GM12878 (cell line): ENCODE measurements at regions not wholly inside any gene's neighbourhood (a gene's known extent, or its start where the extent isn't known, plus 50 kb on each side); places are given as distances from the start of the nearest gene placed in this dataset.

Source experiments
- ATAC-seq: fragments of 200-7000 bp; cut with Tn5 transposase; 3 replicates; pipeline ENCODE4 v1.9.1; 2020; ENCODE audit warnings: mild to moderate bottlenecking, moderate library complexity
- BruUV-seq: library from RNA; stranded (reverse); fragments of 400-500 nt; replicated peaks from 2 replicates; lab custom pipeline; 2021; lab: Mats Ljungman, UMichigan
- CTCF ChIA-PET: fragments of 300-600 bp; sonication (Branson Sonifier 250); formaldehyde crosslinking; extraction: SDS; loops from one replicate; lab custom pipeline; 2021; ENCODE audit warnings: inconsistent platforms; lab: Yijun Ruan, JAX
- POLR2A ChIA-PET: fragments of 350-600 bp; formaldehyde crosslinking; extraction: SDS; loops from one replicate; lab custom pipeline; 2021; ENCODE audit warnings: inconsistent platforms; lab: Charles Lee
- RAD21 ChIA-PET: fragments of 300-600 bp; sonication (Branson Sonifier 250); formaldehyde crosslinking; loops from one replicate; lab custom pipeline; 2023; ENCODE audit warnings: antibody characterized with exemption; ENCODE audit not compliant: unreplicated experiment; lab: Charles Lee
- SMC1A ChIA-PET: fragments of 300-600 bp; sonication (Branson Sonifier 250); formaldehyde crosslinking; loops from one replicate; lab custom pipeline; 2023; ENCODE audit not compliant: unreplicated experiment, uncharacterized antibody; lab: Charles Lee
- DNase-seq: peaks from one replicate; pipeline ENCODE4 v3.0.0-alpha.2; 2011; ENCODE audit warnings: low read depth, low spot score
- FAIRE-seq: peaks from 3 replicates; lab custom pipeline; 2011; peaks lifted over from hg19 to GRCh38; lab: Jason Lieb, UNC
- H2AFZ ChIP-seq: 2 replicates; pipeline ENCODE4 v1.6.0; 2011; ENCODE audit warnings: low read depth, low read length, control low read depth; ENCODE audit not compliant: control insufficient read depth
- H3K27ac ChIP-seq: 2 replicates; pipeline ENCODE4 v1.5.1; 2011; ENCODE audit warnings: control low read depth; ENCODE audit not compliant: control insufficient read depth, insufficient read depth
- H3K27me3 ChIP-seq, 2 experiments: replicated peaks in 1 of 2; 2 replicates each; pipeline versions ENCODE4 v1.6.0 to v1.6.1; 2011; ENCODE audit warnings: low read length in 1 of 2; ENCODE audit not compliant: control insufficient read depth in 2 of 2, insufficient read depth in 2 of 2
- H3K36me3 ChIP-seq, 2 experiments: 2 replicates each; pipeline ENCODE4 v1.5.1; 2011; ENCODE audit warnings: low read length in 1 of 2; ENCODE audit not compliant: control insufficient read depth in 2 of 2, insufficient read depth in 2 of 2
- H3K4me1 ChIP-seq: 2 replicates; pipeline ENCODE4 v1.6.1; 2011; ENCODE audit warnings: mild to moderate bottlenecking, low read length, moderate library complexity, mixed read lengths; ENCODE audit not compliant: control insufficient read depth, insufficient read depth
- H3K4me2 ChIP-seq: 2 replicates; pipeline ENCODE4 v1.6.0; 2011; ENCODE audit warnings: control low read depth; ENCODE audit not compliant: control insufficient read depth, insufficient read depth
- H3K4me3 ChIP-seq: fragments of 200-600 bp; sonication (generic); 2 replicates; pipeline ENCODE4 v1.5.1; 2016
- H3K79me2 ChIP-seq: 2 replicates; pipeline ENCODE4 v1.6.0; 2011; ENCODE audit warnings: low read length; ENCODE audit not compliant: control insufficient read depth, insufficient read depth
- H3K9ac ChIP-seq: 2 replicates; pipeline ENCODE4 v1.8.0; 2011; ENCODE audit warnings: low read length, control low read depth, mixed read lengths; ENCODE audit not compliant: control insufficient read depth, insufficient read depth
- H3K9me3 ChIP-seq: replicated peaks from 3 replicates; pipeline ENCODE4 v1.5.1; 2011; ENCODE audit warnings: mild to moderate bottlenecking, low read length; ENCODE audit not compliant: control insufficient read depth, insufficient read depth
- H4K20me1 ChIP-seq: 2 replicates; pipeline ENCODE4 v1.6.0; 2011; ENCODE audit not compliant: control insufficient read depth, insufficient read depth
- BHLHE40 ChIP-seq, 2 experiments: fragments of 450-650 bp in 1 of 2; IDR thresholded peaks; 2 replicates each; pipeline ENCODE4 v1.6.1; 2011 to 2017; ENCODE audit warnings: low read depth in 2 of 2, borderline replicate concordance in 1 of 2, improper control_type of control experiment in 1 of 2, low read length in 1 of 2, mild to moderate bottlenecking in 1 of 2
- MLLT1 ChIP-seq: fragments of 450-650 bp; IDR thresholded peaks from 2 replicates; pipeline ENCODE4 v1.6.1; 2016; ENCODE audit warnings: mild to moderate bottlenecking
- NFXL1 ChIP-seq: fragments of 450-650 bp; IDR thresholded peaks from 2 replicates; pipeline ENCODE4 v1.6.1; 2017; ENCODE audit warnings: antibody characterized with exemption, mild to moderate bottlenecking, borderline replicate concordance
- PAX5 ChIP-seq: IDR thresholded peaks from 2 replicates; pipeline ENCODE4 v1.6.1; 2011; ENCODE audit warnings: low read depth, low read length, borderline replicate concordance
- POLR2AphosphoS5 ChIP-seq: IDR thresholded peaks from 2 replicates; pipeline ENCODE4 v1.6.1; 2011; ENCODE audit warnings: mild to moderate bottlenecking, low read length, inconsistent platforms
- SIN3A ChIP-seq: IDR thresholded peaks from 2 replicates; pipeline ENCODE4 v1.6.1; 2012; ENCODE audit warnings: low read depth, low read length, improper control_type of control experiment
- SP1 ChIP-seq: IDR thresholded peaks from one replicate; pipeline ENCODE4 v1.6.1; 2011; ENCODE audit warnings: low read depth, low read length
- SUZ12 ChIP-seq: fragments of 200-600 bp; sonication (generic); IDR thresholded peaks from one replicate; pipeline ENCODE4 v1.6.1; 2018; ENCODE audit warnings: antibody characterized with exemption, mild to moderate bottlenecking; ENCODE audit not compliant: unreplicated experiment
- YBX1 ChIP-seq: fragments of 450-650 bp; IDR thresholded peaks from 2 replicates; pipeline ENCODE4 v1.6.1; 2016; ENCODE audit warnings: antibody characterized with exemption
- ZSCAN29 ChIP-seq: fragments of 450-650 bp; IDR thresholded peaks from 2 replicates; pipeline ENCODE4 v1.6.1; 2017; ENCODE audit warnings: mild to moderate bottlenecking, moderate library complexity
- in situ Hi-C: fragments of 300-500 bp; cut with MboI; formaldehyde crosslinking; loops from 9 replicates; pipeline ENCODE4 v1.14.3; 2018; ENCODE audit warnings: mixed read lengths
- intact Hi-C: fragments of 100-400 bp; cut with micrococcal nuclease; formaldehyde crosslinking; loops from one replicate; pipeline ENCODE4 v1.14.2; 2022; ENCODE audit not compliant: unreplicated experiment
- TF ChIP-seq, protein P1 (sequence below): fragments of 450-650 bp; IDR thresholded peaks from 2 replicates; pipeline ENCODE4 v1.6.1; 2017; ENCODE audit warnings: mild to moderate bottlenecking, moderate library complexity

- Histone ChIP-seq H3K36me3 (no peaks in the 10 kb centered on the region), H2AFZ (no peak overlapping the region), H3K4me1 (no peaks in the 10 kb centered on the region), H3K27me3 (no peaks in the 10 kb centered on the region), H3K4me3 (no peak overlapping the region), H3K79me2 (no peaks in the 10 kb centered on the region), H3K4me2 (no peak overlapping the region), H3K9ac (no peak overlapping the region)
- ChIA-PET RAD21 (no interaction called here), SMC1A (interaction anchor here (0.8 to 0.9 kb wide), 2 partner anchors 10 to 12 kb away, joined by 3 to 4 read pairs; no protein-coding TSS in a partner anchor), POLR2A (no interaction called here)
- no TSS peak for BruUV-seq
- DNase-seq (no peak), ATAC-seq (no peak)
- in situ Hi-C loops: no loop called here
- intact Hi-C loops: no loop called here
- no peak for TF ChIP-seq SUZ12
- TF ChIP-seq SP1: no peak
- no peak for TF ChIP-seq SIN3A
- no peak for TF ChIP-seq PAX5
- no peak for TF ChIP-seq NFXL1
- no peak for TF ChIP-seq POLR2AphosphoS5
- no peak for TF ChIP-seq YBX1
- no peak for TF ChIP-seq BHLHE40 (IDR thresholded peaks at IDR 0.05; ENCODE audit: borderline replicate concordance in 1 of 2, low read depth in 2 of 2, low read length in 1 of 2)
- TF ChIP-seq, protein P1, sequence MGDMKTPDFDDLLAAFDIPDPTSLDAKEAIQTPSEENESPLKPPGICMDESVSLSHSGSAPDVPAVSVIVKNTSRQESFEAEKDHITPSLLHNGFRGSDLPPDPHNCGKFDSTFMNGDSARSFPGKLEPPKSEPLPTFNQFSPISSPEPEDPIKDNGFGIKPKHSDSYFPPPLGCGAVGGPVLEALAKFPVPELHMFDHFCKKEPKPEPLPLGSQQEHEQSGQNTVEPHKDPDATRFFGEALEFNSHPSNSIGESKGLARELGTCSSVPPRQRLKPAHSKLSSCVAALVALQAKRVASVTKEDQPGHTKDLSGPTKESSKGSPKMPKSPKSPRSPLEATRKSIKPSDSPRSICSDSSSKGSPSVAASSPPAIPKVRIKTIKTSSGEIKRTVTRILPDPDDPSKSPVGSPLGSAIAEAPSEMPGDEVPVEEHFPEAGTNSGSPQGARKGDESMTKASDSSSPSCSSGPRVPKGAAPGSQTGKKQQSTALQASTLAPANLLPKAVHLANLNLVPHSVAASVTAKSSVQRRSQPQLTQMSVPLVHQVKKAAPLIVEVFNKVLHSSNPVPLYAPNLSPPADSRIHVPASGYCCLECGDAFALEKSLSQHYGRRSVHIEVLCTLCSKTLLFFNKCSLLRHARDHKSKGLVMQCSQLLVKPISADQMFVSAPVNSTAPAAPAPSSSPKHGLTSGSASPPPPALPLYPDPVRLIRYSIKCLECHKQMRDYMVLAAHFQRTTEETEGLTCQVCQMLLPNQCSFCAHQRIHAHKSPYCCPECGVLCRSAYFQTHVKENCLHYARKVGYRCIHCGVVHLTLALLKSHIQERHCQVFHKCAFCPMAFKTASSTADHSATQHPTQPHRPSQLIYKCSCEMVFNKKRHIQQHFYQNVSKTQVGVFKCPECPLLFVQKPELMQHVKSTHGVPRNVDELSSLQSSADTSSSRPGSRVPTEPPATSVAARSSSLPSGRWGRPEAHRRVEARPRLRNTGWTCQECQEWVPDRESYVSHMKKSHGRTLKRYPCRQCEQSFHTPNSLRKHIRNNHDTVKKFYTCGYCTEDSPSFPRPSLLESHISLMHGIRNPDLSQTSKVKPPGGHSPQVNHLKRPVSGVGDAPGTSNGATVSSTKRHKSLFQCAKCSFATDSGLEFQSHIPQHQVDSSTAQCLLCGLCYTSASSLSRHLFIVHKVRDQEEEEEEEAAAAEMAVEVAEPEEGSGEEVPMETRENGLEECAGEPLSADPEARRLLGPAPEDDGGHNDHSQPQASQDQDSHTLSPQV: no peak
- TF ChIP-seq MLLT1: no peak
- no peak for TF ChIP-seq ZSCAN29
- TF ChIP-seq, all 136 proteins: peak for 0
- Histone ChIP-seq H3K27ac (no peak overlapping the region), H3K9me3 (no peaks in the 10 kb centered on the region), H4K20me1 (no peaks in the 10 kb centered on the region)
- FAIRE-seq: no peak
- CTCF ChIA-PET: interaction anchor here (1.0 to 1.8 kb wide), 3 partner anchors 11 to 161 kb away, joined by 3 to 6 read pairs (median 4); no protein-coding TSS in a partner anchor
These were observed 487.8 kb upstream of the NUDT12 start for GRCh38 chr5:104050436-104050835.
